ENCODE measurements at regions not wholly inside any gene's neighbourhood (a gene's known extent, or its start where the extent isn't known, plus 50 kb on each side); places are given as distances from the start of the nearest gene placed in this dataset.
"Not testable (repeated sequence)": the region's sequence is repeated elsewhere in the genome, so short reads cannot be mapped to it uniquely, and the experiment has no call there.

DNA sequence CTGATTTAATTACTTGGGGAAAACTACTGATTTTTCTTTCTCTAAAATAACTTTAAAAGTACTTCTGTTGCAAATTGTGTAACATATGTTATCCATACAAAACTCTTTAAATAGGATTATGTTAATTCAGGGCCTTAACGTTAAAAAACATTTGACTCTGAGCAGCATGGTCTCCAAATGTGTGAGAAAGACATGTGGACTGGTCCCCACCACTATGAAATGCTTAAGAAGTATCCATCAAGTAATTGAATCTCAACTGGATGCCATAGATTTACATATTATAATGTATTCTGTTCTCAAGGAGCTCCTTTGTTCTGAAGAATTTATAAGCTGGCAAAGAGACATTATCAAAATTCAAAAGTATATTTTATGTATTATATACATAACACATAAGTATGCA is 130.8 kb upstream of the HEY2 start:
- intact Hi-C loops (cut with DNase I) = loop anchor here (10.0 kb wide), 1 partner anchor 126 kb away; the partner anchor contains the start of gene HEY2
- no peak for DNase-seq

DNA sequence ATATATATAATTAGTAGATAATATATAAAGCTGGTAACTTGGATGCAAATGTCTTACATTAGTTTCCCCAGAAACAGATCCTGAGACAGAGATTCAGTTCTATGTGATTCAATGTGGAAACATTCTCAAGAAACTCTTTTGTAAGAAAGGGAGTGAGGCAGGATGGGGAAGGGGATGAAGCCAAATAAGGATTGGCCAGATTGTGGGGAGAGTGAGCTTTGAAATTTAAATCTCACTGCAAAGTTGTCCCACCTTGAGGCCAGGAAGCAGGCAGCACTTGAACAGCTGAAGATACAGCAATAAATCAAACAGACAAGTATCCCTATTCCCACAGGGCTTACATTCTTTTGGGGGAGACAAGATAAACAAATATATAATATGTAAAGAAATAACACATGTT is 126.3 kb upstream of the HEY2 start:
- intact Hi-C loops (cut with DNase I) = no loop called here

DNA sequence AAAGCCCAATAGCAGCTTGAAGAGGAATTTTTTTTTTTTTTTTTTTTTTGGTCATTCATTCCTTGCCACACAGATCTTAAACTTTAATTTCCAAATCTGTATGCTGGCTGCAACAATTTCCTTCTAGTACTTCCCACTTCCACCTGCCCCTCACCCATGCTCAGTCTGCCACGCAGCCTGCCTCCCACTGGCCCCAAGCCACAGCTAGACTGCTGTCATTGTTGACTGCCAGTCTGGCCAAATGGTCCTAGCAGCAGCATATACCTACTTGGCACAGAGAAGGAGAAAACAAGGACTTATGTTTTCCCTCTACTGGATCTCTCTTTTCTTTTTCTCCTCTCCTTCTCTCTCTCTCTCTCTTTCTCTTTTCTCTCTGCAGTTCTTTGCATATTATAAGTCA is 118.3 kb upstream of the HEY2 start:
- DNase-seq = peak in 1 of 42 donors; percentile 11
- intact Hi-C loops (cut with DNase I) = no loop called here

More for the DNA sequence above, 126.3 kb upstream of the HEY2 start:
- DNase-seq = no peak

DNA sequence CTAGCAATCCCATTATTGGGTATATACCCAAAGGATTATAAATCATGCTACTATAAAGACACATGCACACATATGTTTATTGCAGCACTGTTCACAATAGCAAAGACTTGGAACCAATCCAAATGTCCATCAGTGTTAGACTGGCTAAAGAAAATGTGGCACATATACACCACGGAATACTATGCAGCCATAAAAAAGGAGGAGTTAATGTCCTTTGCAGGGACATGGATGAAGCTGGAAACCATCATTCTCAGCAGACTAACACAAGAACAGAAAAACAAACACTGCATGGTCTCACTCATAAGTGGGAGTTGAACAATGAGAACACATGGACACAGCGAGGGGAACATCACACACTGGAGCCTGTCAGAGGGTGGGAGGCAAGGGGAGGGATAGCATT is 113.4 kb upstream of the HEY2 start:
- DNase-seq; intact Hi-C loops (cut with DNase I): not testable (repeated sequence)

DNA sequence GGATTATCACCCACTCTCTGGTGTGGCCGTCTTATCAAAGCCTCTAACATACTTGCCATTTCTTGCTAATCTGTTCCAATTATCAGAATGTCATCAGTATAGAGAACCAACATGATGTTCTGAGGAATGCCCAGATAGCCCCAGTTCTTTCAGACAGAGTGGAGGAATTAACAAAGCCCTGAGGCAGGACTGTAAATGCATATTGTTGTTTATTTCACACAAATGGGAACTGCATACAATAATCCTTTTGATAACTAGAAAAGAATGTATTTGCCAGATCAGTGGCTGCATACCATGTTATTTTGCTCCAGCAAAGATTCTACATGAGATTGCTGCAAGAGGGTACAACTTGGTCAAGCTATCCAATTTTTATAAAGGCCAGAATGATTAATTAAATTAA is 112.8 kb upstream of the HEY2 start:
- intact Hi-C loops (cut with DNase I) = no loop called here
- no peak for DNase-seq

DNA sequence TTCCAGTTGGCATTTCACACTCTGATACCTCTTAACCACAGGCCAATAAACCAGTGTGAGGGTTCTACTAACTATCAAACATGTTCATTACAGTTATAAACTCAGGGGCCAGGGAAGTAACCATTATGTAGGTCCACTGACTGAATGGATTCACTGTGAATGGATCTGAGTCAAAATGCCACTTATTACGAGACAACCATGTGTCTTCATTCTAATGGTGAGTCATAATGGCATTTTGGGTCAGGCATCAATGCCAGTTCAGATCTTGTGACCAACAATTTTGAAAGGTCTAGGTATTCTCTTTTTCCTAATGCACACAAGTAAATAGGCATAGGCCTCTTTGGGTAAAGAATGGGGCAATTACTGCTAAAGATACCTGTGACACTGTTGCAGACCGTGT is 112.2 kb upstream of the HEY2 start:
- no peak for DNase-seq
- intact Hi-C loops (cut with DNase I) = no loop called here

DNA sequence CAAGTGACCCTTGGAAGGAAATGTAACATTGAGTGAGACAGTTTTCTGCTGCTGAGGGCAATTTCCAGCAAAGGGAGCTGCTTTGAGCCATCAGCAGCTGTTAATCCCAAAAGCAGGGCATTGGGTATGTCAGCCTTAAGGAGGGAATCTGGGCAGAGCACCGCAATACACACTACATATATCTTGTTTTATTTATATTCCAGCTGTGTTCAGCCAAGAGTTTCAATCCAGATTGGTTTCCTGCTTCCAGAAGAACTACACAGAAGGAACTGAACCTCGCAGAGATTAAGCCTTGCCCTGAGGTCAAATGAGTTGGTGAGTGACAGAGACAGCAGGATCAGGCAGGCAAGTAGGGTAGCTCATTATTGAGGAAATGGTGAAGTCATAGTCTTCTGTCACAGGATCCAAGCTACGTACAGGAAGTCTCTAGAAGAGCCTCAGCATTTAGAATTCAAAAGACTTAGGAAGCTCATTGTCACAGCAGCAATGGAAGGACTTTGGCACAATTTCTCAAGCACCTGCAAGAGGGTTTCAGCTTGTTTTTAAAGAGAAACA is 109.9 kb upstream of the HEY2 start:
- no peak for DNase-seq
- intact Hi-C loops (cut with DNase I) = no loop called here

DNA sequence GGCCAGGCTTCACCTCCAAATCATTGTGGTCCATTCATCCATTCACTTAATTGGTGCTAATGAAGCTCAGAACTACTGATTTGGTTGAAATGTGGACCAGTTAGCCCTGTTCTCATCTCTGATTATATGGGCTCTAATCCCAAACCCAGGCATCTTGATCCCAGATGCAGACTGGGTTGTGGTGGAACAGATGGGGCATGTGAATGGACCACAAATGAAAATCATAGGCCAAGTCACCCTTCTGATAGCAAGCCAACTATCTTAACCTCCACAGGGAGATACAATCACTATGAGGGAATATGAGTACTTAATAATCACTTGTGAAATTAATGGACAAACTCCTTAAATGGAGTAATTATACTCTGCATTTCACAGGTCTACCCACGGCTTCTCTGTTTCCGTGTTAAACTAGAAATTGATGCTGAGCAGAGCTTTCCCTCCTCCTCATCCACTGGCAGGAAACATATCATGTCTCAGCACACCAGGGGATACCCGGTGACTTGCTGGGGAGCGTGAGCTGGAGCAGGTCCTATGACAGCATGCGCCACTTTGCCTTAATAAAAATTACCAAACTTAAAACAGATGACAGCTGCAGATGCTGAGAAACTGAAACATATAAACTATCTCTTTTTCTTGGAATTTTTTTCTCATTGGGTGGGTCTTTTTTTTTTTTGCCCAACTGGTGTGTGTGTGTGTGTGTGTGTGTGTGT is 108.8 kb upstream of the HEY2 start:
- intact Hi-C loops (cut with DNase I) = no loop called here
- DNase-seq = peak in 1 of 42 donors; percentile 6

DNA sequence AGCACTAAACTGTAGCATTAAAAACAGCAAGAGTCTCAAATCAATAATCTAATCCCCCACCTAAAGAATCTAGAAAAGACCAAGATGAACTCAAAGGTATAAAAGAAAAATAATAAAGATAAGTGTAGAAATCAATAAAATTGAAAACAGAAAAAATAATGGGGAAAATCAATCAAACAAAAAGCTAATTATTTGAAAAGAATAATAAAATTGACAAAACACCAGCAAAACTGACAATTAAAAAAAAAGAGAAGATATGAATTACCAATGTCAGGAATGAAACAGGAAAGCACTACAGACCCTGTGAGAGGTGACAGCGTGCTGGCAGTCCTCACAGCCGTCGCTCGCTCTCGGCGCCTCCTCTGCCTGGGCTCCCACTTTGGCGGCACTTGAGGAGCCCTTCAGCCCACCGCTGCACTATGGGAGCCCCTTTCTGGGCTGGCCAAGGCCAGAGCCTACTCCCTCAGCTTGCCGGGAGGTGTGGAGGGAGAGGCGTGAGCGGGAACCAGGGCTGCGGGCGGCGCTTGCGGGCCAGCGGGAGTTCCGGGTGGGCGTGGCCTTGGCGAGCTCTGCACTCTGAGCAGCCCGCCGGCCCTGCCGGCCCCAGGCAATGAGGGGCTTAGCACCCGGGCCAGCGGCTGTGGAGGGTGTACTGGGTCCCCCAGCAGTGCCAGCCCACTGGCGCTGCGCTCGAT is 105.3 kb upstream of the HEY2 start:
- DNase-seq; intact Hi-C loops (cut with DNase I): not testable (repeated sequence)

DNA sequence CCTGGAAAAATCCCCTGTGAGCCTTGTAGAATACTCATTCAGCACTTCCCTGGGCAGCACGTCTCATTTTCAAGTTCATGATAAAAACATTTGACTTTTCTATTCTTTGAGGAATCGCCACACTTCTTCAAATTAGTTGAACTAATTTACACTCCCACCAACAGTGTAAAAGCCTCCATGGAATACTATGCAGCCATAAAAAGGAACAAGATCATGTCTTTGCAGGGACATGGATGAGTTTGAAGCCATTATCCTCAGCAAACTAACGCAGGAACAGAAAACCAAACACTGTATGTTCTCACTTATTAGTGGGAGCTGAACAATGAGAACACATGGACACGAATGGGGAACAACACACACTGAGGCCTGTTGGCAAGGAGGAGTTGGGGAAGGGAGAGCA is 102.0 kb upstream of the HEY2 start:
- intact Hi-C loops (cut with DNase I) = no loop called here
- no peak for DNase-seq

DNA sequence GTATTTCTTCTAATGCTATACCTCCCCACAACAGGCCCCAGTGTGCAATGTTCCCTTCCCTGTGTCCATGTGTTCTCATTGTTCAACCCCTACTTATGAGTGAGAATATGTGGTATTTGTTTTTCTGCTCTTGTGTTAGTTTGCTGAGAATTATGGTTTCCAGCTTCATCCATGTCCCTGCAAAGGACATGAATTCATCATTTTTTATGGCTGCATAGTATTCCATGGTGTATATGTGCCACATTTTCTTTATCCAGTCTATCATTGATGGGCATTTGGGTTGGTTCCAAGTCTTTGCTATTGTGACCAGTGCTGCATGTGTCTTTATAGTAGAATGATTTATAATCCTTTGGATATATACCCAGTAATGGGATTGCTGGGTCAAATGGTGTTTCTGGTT is 95.7 kb upstream of the HEY2 start:
- intact Hi-C loops (cut with DNase I); DNase-seq: not testable (repeated sequence)

DNA sequence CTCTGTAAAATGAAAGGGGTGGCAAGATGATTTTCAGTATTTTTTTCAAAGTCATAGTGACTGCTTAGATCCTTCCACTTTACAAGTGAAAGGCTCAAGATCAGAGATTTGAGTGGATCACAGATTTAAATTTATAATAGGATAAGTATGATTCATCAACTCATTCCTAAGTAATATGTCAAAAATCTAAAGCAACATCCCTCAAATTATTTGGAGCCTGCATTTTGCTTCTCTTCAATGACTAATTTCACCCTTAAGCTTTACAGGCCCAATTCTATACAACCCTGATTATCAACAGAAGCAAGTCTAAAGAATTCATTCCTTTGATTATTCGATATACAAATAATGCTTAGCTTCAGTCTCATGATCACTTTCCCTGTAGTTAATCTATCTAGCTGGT is 93.9 kb upstream of the HEY2 start:
- intact Hi-C loops (cut with DNase I) = no loop called here
- no peak for DNase-seq

DNA sequence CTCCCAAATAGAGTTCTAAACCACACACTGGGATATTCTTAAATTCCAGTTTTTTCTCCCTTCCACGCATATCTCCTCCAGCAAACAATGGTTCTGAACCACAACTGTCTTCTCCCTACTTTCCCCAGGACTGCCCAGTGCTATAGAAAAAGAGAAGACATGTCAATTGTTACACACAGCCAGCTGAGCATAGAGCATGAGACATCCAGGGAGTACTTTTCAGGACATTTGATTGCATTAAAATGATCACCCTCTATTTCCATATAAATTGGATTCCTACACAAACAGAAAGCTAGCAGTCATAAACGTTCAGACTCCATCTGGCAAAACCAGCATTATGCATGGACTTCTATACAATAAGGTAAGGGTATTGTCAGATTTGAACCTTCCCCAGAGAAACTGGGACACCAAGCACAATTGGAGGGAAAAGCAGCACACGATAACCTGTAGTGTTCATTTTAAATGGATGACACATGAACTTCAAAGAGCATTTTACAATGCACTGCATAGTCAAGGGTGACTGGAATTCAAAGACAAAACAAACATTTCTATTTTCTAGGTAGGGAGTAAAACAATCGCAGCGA is 93.1 kb upstream of the HEY2 start:
- no peak for DNase-seq
- intact Hi-C loops (cut with DNase I) = no loop called here

DNA sequence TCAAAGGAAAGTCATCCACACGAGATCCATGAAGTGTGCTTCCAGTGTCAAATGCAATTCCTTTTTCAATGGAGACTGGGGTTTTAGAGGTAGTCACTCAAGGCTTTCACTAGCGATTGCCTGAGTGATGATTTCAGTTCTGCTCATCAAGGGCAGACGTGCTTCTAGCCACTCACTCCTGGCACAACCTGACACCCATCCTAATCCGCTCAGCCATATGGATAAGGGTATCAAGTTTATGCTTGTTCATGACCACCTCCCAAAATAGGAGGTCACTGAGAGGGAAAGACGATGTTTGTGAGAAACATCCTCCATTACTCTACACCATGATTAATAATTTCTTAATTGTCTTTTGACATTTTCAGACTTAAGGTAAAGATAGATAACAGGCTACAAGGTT is 91.3 kb upstream of the HEY2 start:
- no peak for DNase-seq
- intact Hi-C loops (cut with DNase I) = no loop called here

DNA sequence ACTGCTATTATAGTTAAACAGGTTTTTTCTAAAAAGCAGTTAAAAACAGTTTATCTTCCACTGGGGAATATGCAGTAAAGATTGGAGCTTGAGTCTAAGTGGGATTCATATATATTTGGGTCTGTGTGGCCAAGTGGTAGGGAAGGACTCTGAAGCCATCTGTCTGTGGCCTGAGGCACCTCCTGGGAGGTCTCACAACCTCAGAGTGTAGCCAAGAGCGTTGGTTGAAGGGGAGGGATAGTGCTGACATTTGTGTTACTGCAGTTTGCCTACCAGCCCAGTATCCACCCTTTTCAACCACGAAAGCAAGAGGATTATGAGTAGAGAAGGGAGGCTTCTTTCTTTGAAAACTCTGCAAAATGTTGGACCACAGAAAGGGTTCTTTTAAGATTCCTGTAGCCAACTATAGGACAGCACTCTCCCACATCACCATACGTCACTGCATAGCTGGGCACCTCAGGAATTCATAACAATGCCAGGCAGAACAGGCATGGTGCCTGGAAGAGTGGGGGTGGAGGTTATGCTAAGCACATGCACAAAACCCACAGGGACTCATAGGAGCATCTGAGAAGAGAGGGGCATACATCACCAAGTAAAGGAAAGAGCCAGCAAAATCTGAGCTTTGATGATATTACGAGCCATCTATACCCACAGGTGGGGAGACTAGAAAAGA is 90.5 kb upstream of the HEY2 start:
- intact Hi-C loops (cut with DNase I) = no loop called here
- DNase-seq = no peak

DNA sequence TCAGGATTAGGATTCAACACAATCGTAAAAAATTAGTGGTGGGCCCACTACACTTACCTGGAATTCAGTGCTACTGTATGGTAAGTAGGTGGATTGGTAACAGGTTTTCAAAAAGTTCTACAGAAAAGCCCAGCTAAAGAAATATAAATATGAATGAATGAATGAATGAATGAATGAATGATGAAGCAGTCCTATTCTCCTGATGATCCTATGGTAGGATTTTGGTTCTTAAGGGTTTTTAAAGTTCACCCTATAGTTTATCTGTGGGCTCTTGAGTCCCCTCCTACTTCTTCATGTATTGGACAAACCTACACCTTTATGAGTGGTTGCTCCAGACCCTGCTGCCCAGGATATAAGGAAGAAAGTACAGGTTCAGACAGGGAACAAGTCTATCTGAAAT is 89.5 kb upstream of the HEY2 start:
- intact Hi-C loops (cut with DNase I) = no loop called here
- DNase-seq = no peak

DNA sequence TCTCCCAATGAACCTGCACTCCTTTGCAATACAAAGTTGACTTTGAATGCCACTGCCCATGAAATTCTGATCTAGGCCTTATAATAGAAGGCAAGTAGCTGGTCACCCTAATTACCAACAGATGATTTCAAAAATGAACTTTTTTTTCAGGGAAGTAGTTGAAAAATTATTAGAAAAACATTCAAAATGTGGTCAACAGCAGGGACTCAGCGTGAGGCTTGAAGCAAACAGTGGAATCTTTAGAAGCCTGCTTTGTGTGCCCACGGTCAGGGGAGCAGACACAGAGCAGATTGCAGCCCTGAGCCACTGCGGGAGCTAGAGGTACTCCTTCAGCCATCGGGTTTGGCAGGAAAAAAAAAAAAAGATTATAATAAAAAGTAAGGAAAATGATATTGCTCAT is 87.1 kb upstream of the HEY2 start:
- intact Hi-C loops (cut with DNase I) = no loop called here
- DNase-seq = peak in 1 of 42 donors; percentile 21

DNA sequence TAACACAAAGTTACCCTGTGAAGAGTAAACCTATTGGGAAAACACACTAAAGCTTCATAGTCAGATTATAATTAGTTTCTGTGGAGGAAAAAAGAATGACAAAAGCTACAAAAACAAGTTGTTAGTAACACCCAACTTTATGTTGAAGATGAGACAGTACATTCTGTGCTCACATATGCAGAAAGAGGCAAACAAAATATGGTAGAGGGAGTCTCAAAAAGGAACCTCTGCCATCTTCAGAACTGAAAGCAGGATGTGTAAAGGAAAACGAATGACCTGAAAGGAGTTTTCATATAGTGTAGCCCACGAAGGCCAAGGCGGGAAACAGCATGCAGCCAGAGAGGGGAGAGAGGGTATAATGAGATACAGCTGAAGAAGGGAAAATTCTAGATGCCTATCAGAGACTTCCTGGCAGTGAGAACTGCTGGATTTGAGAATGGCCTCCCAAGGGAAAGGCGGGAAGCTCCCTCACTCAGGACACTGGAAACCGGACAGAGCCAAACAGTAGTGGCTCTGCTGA is 84.1 kb upstream of the HEY2 start:
- no peak for DNase-seq
- intact Hi-C loops (cut with DNase I) = no loop called here

DNA sequence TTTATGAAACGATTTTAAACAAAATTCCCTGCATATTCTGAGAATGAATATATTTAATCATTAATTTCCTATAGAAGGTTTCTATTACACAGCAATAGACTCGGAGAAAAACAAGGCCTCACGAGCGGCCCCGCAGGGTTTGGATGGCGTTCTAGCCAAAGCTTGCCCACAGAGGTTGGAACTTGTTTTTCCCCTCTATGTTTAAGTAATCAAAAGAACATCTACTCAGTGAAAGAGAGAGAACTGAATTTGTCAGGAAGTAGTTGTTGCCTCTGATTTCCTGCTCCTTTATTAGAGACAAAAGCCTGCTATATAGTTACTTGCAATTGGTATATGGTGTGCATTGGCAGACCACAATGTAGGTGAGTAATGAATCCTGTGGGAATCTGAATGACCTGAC is 82.1 kb upstream of the HEY2 start:
- intact Hi-C loops (cut with DNase I) = no loop called here

DNA sequence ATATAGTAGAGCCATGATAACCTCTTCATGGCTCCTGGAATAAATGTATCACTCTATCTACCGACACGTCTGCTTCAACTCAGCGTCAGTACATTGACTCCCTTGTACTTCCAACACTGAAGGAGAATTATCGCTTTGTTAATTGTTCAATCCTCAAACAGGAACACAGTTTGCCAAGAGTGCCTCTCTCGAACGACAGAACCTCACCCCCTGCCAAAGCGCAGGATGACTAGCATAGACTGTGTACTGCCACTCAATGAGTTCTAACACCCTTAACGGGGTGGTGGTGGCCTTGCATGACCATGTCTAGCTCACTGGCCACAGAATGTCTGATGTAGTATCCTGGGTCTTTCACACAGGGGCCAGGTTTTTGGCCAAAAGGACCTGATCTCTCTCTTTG is 81.4 kb upstream of the HEY2 start:
- peak in 38 of 42 donors; percentile 23 to 82 (median 48) for DNase-seq
- intact Hi-C loops (cut with DNase I) = no loop called here

More for the DNA sequence above, 82.1 kb upstream of the HEY2 start:
- no peak for DNase-seq
